Prostate gland (tissue), 2 donors: ENCODE measurements at regions not wholly inside any gene's neighbourhood (a gene's known extent, or its start where the extent isn't known, plus 50 kb on each side); places are given as distances from the start of the nearest gene placed in this dataset.

Experiments
- CTCF ChIP-seq, 4 experiments: fragments of 200-600 bp in 2 of 4; fragments of 450-650 bp in 2 of 4; sonication (generic) in 2 of 4; IDR thresholded peaks; 1 replicate in 3 of 4; 2 replicates in 1 of 4; pipeline ENCODE4 v1.5.1; 2016 to 2019; ENCODE audit warnings: antibody characterized with exemption in 4 of 4, mild to moderate bottlenecking in 2 of 4, moderate library complexity in 2 of 4
- POLR2A ChIP-seq: fragments of 450-650 bp; IDR thresholded peaks from one replicate; pipeline ENCODE4 v1.6.1; 2016; ENCODE audit warnings: antibody characterized with exemption, mild to moderate bottlenecking

- no peak for TF ChIP-seq CTCF (IDR thresholded peaks at IDR 0.05)
- TF ChIP-seq POLR2A, result no peak
Observed at GRCh38 chr2:236875906-236876505, 209.7 kb upstream of the COPS8 start.
